Activated naive CD8-positive, alpha-beta T cell treated with anti-CD3 and anti-CD28 coated beads for 36 hours (primary cell): ENCODE measurements at regions not wholly inside any gene's neighbourhood (a gene's known extent, or its start where the extent isn't known, plus 50 kb on each side); places are given as distances from the start of the nearest gene placed in this dataset.

Source experiments
- DNase-seq: peaks from one replicate; pipeline ENCODE4 v3.0.0; 2021
- H3K27ac Mint-ChIP-seq: one replicate; pipeline ENCODE4 v1.8.0; 2022; ENCODE audit warnings: mild to moderate bottlenecking, moderate library complexity, mixed read lengths
- H3K27me3 Mint-ChIP-seq: one replicate; pipeline ENCODE4 v1.8.0; 2022; ENCODE audit warnings: mild to moderate bottlenecking, mixed read lengths
- H3K36me3 Mint-ChIP-seq: one replicate; pipeline ENCODE4 v1.8.0; 2021; ENCODE audit warnings: mild to moderate bottlenecking, mixed read lengths
- H3K4me1 Mint-ChIP-seq: one replicate; pipeline ENCODE4 v1.8.0; 2021; ENCODE audit warnings: mixed read lengths
- H3K4me3 Mint-ChIP-seq: one replicate; pipeline ENCODE4 v1.8.0; 2022; ENCODE audit warnings: mild to moderate bottlenecking, moderate library complexity, mixed read lengths
- H3K9me3 Mint-ChIP-seq: one replicate; pipeline ENCODE4 v1.8.0; 2022; ENCODE audit warnings: mixed read lengths

DNA sequence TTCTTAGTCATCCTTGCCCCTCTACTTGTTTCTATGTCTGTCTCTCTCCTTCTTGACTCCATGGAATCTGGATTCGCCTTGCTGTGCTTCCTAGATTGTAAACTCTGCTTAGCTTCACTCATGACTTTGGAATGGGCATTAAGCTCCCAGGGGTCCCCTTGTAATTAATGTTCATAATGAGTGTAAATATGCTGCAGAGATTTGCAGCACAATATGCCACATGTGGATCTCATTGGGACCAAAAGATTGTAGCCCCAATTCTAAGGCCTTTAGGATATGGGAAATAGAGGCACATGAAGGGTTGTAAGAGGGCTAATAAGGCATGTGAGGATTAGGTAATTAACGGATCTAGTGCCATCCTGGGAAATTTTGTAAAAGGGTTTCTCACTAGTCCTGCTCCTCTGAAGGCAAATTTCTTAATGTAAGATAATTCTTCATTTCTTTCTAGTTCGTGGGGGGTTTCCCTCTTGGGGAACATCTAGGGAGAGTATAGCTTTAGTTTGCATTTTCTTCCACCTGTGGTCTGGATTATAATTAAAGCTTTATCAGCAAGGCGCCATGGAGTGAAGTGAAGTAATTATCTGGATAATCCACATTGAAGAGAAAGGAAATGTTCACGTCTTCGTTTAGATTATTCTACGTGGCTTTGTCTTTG lies 659.2 kb upstream of the PLXNA2 start:
- H3K9me3 Mint-ChIP-seq = peaks cover 4% of the 10 kb centered on the region
- peaks cover 17% of the 10 kb centered on the region for H3K27me3 Mint-ChIP-seq
- H3K4me1 Mint-ChIP-seq = no peaks in the 10 kb centered on the region
- H3K36me3 Mint-ChIP-seq = no peaks in the 10 kb centered on the region
- no peak overlapping the region for H3K4me3 Mint-ChIP-seq
- DNase-seq = no peak
- H3K27ac Mint-ChIP-seq = no peak overlapping the region

DNA sequence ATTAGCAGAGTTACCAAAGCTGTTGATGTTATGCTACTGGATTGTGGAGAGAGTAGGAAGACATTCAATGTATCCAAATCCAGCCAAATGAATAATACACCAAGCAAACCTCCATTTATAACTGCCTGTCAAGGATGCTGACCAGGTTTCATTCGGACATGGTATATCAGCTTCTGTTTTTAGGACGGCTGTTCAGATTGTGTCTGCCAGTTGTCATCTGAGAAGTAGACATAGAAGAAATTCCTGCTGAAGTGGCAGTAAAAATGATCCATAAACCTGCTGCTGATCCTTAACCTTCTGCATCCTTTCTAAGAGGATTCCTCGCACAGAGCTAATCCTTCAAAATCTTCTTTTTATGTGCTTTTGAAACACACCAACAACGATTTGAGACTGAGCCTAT lies 663.6 kb upstream of the PLXNA2 start:
- Mint-ChIP-seq H3K27me3 (peaks cover 11% of the 10 kb centered on the region), H3K4me1 (no peaks in the 10 kb centered on the region), H3K9me3 (peaks cover under 1% of the 10 kb centered on the region), H3K36me3 (no peaks in the 10 kb centered on the region), H3K27ac (no peak overlapping the region), H3K4me3 (no peak overlapping the region)
- DNase-seq = no peak

DNA sequence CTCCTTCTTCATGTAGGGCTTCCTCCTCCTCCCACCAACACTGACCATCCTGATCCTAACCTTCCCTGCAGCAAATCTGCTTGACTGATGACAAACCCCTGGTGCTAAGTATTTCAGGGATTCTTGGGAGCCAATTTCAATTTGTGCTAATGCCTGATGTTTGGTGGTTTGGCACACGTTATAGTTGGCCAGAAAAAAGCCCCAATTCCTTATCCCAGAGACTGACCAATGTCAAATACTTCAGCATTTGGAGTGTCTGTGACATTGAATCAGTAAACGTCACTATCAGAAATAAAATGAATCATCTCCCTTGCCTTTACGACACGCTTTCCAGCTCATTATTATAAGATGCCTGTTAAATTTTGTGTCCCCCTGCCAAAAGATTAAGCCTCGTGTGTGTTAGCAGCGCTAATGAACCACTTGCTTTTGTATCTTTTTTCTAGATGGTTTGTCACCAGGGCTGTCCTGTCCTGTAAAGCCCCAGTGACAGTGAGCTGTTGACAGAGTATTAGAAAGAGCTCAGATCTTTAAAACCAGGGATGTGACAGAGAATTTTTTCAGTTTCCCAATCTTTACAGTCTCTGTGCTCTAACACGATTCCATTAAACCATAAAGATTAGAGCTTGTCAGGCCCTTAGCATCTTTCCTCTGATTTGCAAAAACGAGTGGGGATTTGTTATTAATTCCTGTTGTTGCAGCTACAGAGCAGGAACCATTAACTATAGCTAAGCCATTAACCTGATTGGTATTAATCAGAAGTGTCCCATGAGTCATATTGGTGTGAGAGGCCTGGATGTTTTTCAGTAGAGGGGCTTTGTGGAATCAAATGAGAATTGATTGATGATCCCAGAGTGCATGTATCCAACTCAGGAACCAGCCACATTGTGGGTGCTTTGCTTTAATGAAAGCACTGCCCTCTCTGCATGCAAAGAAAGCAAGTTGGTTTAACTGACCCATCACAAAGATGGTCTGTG lies 665.1 kb upstream of the PLXNA2 start:
- Mint-ChIP-seq H3K27me3 (peaks cover 11% of the 10 kb centered on the region), H3K4me1 (no peaks in the 10 kb centered on the region), H3K4me3 (no peak overlapping the region), H3K36me3 (no peaks in the 10 kb centered on the region), H3K27ac (no peak overlapping the region), H3K9me3 (peaks cover 3% of the 10 kb centered on the region)
- no peak for DNase-seq

DNA sequence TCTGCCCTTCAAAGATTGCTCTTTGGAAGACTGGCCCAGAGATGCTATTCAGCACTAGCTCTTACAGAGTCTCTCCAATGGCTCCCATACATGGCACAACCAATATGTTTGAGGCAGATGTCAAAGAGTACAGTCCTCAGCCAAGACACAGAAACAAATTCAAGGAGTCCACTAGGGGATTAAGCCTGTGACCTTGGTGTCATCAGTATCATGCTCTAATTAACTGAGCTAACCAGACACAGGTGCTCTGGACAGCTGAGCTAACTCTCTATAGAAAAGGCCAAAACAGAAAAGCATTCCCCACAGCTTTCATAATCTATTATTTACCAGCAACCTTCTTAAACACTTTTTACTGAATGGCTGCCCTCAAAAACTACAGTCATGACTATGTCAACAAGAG lies 666.0 kb upstream of the PLXNA2 start:
- Mint-ChIP-seq H3K36me3 (no peaks in the 10 kb centered on the region), H3K27me3 (peaks cover 11% of the 10 kb centered on the region), H3K4me1 (no peaks in the 10 kb centered on the region), H3K4me3 (no peak overlapping the region), H3K27ac (no peak overlapping the region), H3K9me3 (peaks cover 3% of the 10 kb centered on the region)
- DNase-seq = no peak

DNA sequence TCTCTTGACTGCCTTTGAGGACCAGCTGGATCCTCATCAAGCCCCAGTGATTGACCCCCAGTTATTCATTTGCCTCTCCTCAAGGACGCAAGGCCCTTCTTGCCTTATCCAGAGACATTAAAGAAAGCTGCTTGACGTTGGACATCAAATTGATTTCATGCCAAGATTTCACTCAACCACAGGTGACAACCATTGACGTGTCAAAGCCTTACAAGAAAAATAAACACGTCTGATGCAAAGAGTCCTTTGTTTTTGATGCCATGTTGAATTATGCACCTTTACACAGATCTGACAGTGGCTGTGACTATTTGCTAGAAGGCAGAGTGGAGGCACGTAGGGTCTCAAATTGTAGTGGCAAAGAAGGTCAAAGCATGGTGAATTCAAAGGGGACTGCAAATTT lies 666.2 kb upstream of the CAMK1G start:
- H3K36me3 Mint-ChIP-seq = no peaks in the 10 kb centered on the region
- no peak overlapping the region for H3K27ac Mint-ChIP-seq
- no peaks in the 10 kb centered on the region for H3K27me3 Mint-ChIP-seq
- H3K9me3 Mint-ChIP-seq = peaks cover 6% of the 10 kb centered on the region
- H3K4me3 Mint-ChIP-seq = no peak overlapping the region
- DNase-seq = no peak
- H3K4me1 Mint-ChIP-seq = no peaks in the 10 kb centered on the region

DNA sequence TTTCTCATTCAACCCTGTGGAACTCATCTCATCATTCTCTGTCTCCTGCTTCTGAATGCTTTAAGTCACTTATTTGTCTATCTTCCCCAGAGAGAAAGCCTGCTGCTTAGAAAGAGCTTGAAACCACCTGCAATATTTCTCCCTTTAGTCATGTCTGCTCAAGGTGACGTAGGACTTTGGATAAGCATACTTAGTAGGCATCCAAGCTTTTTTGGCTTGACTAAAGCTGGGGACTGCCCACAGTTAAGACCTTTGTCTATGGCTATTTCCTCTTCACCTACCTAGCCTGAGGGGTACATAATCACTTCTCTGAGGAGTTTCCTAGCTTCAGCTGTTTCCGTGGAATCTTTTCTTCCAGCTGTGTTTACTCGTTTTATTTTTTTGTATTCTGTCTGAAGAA lies 665.8 kb upstream of the CAMK1G start:
- Mint-ChIP-seq H3K4me3 (no peak overlapping the region), H3K27me3 (no peaks in the 10 kb centered on the region), H3K36me3 (no peaks in the 10 kb centered on the region), H3K9me3 (peaks cover 6% of the 10 kb centered on the region), H3K4me1 (no peaks in the 10 kb centered on the region), H3K27ac (no peak overlapping the region)
- DNase-seq = no peak

DNA sequence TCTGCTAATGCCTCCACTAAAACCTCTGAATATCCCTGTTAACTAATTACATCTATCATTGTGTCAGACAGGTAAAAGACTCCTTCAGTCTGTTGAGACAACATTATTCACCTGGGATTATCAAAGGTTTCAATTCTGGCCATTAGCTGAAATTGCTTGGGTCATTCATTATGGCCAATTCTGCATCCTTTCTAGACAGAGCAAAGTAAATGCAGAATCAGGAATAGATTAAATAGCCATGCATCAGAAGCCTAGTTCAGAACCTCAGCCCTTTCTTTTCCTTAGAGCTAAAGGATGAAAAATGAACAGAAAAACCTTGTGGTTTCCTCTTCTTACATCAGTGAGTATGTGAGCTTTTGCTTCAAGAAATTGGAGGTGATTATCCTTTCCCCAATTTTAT lies 665.4 kb upstream of the CAMK1G start:
- DNase-seq = no peak
- no peaks in the 10 kb centered on the region for H3K27me3 Mint-ChIP-seq
- H3K4me1 Mint-ChIP-seq = no peaks in the 10 kb centered on the region
- no peak overlapping the region for H3K27ac Mint-ChIP-seq
- no peaks in the 10 kb centered on the region for H3K36me3 Mint-ChIP-seq
- peaks cover 3% of the 10 kb centered on the region for H3K9me3 Mint-ChIP-seq
- no peak overlapping the region for H3K4me3 Mint-ChIP-seq

DNA sequence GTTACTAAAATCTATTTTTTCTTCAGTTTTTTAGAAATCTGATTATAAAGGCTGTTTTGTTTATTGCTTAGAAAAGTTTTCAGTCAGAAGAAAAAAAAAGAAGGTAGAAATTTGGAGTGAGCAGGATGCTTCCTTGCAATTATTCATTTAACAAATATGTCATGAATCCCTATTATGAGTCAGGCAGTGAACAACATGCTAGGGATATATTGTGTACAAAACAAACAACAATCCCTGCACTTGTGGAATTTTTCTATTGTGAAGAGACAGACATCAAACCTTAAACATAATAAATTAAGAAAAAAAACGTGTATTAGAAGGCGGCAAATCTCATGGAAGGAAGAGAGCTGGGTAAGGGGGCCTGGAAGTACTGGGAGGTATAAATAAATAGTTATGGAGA lies 664.1 kb upstream of the CAMK1G start:
- Mint-ChIP-seq H3K4me1 (no peaks in the 10 kb centered on the region), H3K36me3 (no peaks in the 10 kb centered on the region), H3K27me3 (no peaks in the 10 kb centered on the region), H3K27ac (no peak overlapping the region), H3K9me3 (peaks cover 3% of the 10 kb centered on the region), H3K4me3 (no peak overlapping the region)
- no peak for DNase-seq

DNA sequence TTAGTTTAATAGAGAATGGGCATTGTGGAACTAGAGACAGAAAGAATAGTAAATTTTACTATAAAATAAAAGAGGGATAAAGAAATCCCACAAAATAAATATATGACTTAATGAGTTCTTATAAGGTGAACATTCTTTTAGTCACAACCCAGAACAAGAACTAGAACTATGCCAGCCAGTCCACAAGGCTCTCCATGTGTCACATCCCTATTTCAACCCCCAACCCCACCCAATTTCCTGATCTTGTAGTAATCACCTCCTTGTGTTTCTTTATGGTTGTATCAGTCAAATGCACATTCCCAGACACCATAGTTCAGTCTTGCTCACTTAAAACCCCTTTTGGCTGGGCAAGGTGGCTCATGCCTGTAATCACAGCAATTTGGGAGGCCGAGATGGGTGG lies 662.3 kb upstream of the CAMK1G start:
- Mint-ChIP-seq H3K4me1 (no peaks in the 10 kb centered on the region), H3K27me3 (peaks cover 13% of the 10 kb centered on the region), H3K9me3 (peaks cover 3% of the 10 kb centered on the region), H3K36me3 (no peaks in the 10 kb centered on the region), H3K4me3 (no peak overlapping the region), H3K27ac (no peak overlapping the region)
- DNase-seq = no peak

DNA sequence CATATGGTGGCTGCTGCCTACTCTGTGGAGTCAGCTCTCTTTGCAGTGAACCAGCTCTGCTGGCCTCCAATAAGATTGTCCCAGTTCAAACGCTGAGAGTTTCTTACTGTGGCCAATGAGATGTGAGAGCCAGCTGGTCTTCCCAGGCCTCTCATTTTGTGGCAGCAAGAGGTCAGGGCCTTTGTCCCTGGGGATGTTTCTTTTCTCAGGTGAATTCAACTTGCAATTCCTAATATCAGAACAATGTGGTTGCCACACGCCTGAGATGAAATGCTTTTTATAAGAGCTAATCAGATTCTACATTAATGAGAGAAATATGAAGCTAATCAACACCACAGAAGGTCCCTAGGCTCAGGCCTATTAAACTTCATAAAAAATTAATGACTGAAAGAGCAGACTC lies 660.1 kb upstream of the CAMK1G start:
- H3K4me1 Mint-ChIP-seq = no peaks in the 10 kb centered on the region
- H3K27me3 Mint-ChIP-seq = peaks cover 18% of the 10 kb centered on the region
- peaks cover 3% of the 10 kb centered on the region for H3K9me3 Mint-ChIP-seq
- H3K4me3 Mint-ChIP-seq = no peak overlapping the region
- no peaks in the 10 kb centered on the region for H3K36me3 Mint-ChIP-seq
- no peak for DNase-seq
- no peak overlapping the region for H3K27ac Mint-ChIP-seq

DNA sequence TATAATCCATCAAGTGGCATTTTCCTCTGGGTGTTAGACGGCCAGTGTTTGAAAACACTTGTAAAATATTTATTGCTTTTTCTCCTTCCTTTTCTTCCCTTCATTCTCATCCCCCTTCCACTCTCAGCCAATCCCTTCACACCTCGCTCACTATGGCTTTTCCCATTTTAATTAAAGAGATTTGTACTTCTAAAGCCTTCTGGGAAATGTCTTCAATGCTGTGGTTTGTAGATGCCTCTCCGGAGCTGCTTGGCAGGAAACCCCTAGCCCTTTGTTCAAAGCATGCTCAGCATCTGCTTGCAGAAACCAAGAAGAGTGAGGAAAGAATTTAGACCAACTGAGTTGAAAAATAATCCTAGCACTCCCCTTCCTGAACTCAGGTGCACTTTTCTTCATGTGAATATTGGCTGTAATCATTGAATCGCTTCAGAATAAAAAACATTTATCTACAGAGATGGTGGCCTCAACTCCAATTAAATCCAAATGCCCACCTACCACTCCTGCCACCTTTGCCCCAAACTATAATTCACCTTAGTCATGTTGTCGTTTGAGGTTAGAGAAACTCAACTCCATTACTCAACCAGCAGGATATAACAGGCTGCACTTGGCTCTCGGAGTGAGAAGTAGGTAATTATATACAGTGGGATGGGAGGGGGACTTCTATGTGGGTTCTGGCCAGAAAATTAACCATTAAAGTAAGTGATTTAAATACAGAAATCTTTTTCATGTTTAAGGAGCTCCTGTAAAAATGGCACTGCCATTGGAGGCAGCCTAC lies 659.4 kb upstream of the CAMK1G start:
- peaks cover 3% of the 10 kb centered on the region for H3K9me3 Mint-ChIP-seq
- no peaks in the 10 kb centered on the region for H3K36me3 Mint-ChIP-seq
- H3K4me1 Mint-ChIP-seq = no peaks in the 10 kb centered on the region
- no peak overlapping the region for H3K27ac Mint-ChIP-seq
- no peak for DNase-seq
- no peak overlapping the region for H3K4me3 Mint-ChIP-seq
- peaks cover 18% of the 10 kb centered on the region for H3K27me3 Mint-ChIP-seq

DNA sequence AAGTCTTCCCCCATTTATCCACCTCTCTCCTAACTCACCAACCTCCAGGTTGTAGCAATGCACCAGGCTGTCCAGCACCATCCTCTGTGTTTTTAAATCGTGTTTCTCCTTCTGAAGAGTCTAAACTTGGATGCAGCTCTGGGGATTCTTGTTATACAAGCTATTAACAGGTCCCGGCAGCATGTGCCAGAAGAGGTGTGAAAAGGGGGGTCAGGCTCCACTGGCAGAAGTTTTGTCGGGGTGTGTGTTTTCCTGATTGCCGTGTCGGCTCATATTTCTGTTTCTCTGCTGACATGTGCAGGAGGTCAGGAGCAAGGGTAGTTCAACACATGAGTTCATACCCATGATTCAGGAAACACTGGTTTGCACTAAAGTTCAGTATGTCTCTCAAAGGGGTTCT lies 658.6 kb upstream of the CAMK1G start:
- no peaks in the 10 kb centered on the region for H3K36me3 Mint-ChIP-seq
- no peak overlapping the region for H3K27ac Mint-ChIP-seq
- H3K4me1 Mint-ChIP-seq = no peaks in the 10 kb centered on the region
- peaks cover 3% of the 10 kb centered on the region for H3K9me3 Mint-ChIP-seq
- no peak for DNase-seq
- H3K4me3 Mint-ChIP-seq = no peak overlapping the region
- peaks cover 18% of the 10 kb centered on the region for H3K27me3 Mint-ChIP-seq

DNA sequence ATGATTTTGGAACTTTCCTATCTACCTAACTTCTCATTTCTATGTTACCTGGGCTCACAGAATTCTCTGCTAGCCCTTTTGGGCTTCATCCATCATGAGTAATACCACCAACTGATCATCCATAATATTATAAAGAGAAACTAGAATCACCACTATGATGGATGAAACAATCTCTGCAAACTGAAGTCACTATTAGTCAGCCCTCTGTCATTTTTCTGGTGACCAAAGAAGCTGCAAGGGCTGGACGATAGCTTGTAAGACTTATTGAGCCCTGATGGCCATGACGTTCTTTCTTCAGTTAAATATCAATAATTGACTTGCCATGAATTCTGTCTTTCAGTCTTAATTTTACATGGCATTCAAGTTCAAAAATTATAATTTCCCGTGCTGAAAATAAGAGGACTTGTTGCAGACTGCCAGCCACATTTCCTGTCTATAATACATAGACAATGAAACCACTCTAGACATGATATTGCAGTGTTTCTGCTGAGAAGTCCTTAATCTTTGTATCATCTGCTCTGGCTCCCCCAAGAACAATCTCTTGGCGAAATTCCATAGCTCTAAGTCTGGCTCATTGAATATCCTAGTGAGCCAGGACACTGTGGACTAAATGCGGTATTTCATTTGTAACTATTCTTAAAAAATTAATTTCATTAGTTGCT lies 655.0 kb upstream of the CAMK1G start:
- Mint-ChIP-seq H3K36me3 (no peaks in the 10 kb centered on the region), H3K27ac (no peak overlapping the region), H3K4me1 (no peaks in the 10 kb centered on the region), H3K4me3 (no peak overlapping the region), H3K27me3 (peaks cover 33% of the 10 kb centered on the region), H3K9me3 (no peaks in the 10 kb centered on the region)
- no peak for DNase-seq

DNA sequence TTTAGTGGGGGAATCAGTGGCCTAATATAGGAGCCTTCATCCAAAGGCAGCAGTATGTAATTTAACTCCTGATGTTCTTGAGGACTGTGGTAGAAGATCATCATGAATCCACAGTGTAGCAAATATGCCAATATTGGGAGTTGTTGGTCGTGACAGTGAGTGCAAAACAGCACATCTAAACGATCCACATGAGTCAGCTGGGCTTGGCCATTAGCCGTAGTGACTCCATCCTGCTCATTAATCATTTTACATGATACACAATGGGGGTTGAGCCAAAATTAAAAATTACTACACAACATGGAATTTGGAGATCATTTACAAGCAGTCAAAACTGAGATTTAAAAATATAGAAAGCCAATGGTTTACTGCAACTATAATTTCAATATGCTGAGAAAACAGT lies 653.9 kb upstream of the CAMK1G start:
- Mint-ChIP-seq H3K36me3 (no peaks in the 10 kb centered on the region), H3K4me1 (no peaks in the 10 kb centered on the region), H3K4me3 (no peak overlapping the region), H3K27me3 (peaks cover 32% of the 10 kb centered on the region), H3K9me3 (no peaks in the 10 kb centered on the region), H3K27ac (no peak overlapping the region)
- no peak for DNase-seq

DNA sequence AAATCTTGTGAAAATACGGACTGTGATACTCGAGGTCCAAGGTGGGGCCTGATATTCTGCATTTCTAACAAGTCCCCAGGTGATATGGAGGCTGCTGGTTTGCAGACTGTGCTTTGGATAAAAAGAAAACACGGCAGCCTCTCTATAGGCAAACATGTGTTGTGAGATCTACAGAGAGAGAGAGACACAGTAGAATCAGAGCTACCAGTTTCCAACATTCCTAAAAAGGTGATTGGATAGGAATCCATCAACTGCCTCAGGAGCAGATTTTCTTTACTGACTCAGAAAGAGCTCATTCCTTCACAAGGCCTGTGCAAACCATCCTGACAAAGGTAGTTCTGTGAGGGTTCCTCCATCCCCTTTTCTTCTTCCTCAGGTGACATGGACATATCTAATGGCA lies 651.6 kb upstream of the CAMK1G start:
- Mint-ChIP-seq H3K27me3 (peaks cover 15% of the 10 kb centered on the region), H3K4me1 (no peaks in the 10 kb centered on the region), H3K4me3 (no peak overlapping the region), H3K27ac (no peak overlapping the region), H3K9me3 (no peaks in the 10 kb centered on the region), H3K36me3 (no peaks in the 10 kb centered on the region)
- DNase-seq = no peak
